K562 (cell line): ENCODE measurements at regions not wholly inside any gene's neighbourhood (a gene's known extent, or its start where the extent isn't known, plus 50 kb on each side); places are given as distances from the start of the nearest gene placed in this dataset.

Source experiments
- ATAC-seq: fragments of 200-7000 bp; cut with Tn5 transposase; 3 replicates; pipeline ENCODE4 v1.9.1; 2020; ENCODE audit warnings: moderate library complexity
- BruUV-seq: library from RNA; stranded (reverse); fragments of 400-500 nt; replicated peaks from 2 replicates; lab custom pipeline; 2021; lab: Mats Ljungman, UMichigan
- CTCF ChIA-PET: fragments of 300-600 bp; formaldehyde crosslinking; extraction: SDS; loops from one replicate; lab custom pipeline; 2021; ENCODE audit warnings: low intra/inter-chr PET ratio; lab: Yijun Ruan, JAX
- POLR2A ChIA-PET: fragments of 300-600, 350-650 bp; sonication (Branson Sonifier 250); formaldehyde crosslinking; extraction: SDS; loops from one replicate; lab custom pipeline; 2021; ENCODE audit warnings: antibody characterized with exemption, inconsistent platforms; lab: Yijun Ruan, JAX
- DNase-seq, 4 experiments: peaks; one replicate each; pipeline versions ENCODE4 v3.0.0 to v3.0.0-alpha.2; 2011 to 2018; ENCODE audit warnings: low spot score in 3 of 4, mixed read lengths in 3 of 4; ENCODE audit errors: extremely low read depth in 1 of 4
- FAIRE-seq: peaks from 2 replicates; lab custom pipeline; 2011; peaks lifted over from hg19 to GRCh38; lab: Jason Lieb, UNC
- H2AFZ ChIP-seq: 2 replicates; pipeline ENCODE4 v1.6.0; 2011; ENCODE audit warnings: low read depth, low read length, control low read depth, inconsistent platforms
- H3K27ac ChIP-seq: fragments of 200-600 bp; 3 replicates; pipeline ENCODE4 v1.8.0; 2011; ENCODE audit warnings: low read depth, mild to moderate bottlenecking, control low read depth, inconsistent platforms, low read length, moderate library complexity, mixed read lengths; ENCODE audit errors: extremely low read depth
- H3K27me3 ChIP-seq, 2 experiments: fragments of 300-600 bp in 1 of 2; 2 replicates in 1 of 2; 3 replicates in 1 of 2; pipeline versions ENCODE4 v1.6.0 to v1.8.0; 2011; ENCODE audit warnings: inconsistent platforms in 2 of 2, low read length in 2 of 2, mild to moderate bottlenecking in 1 of 2, mixed read lengths in 1 of 2, moderate library complexity in 1 of 2; ENCODE audit not compliant: control insufficient read depth in 2 of 2, insufficient read depth in 2 of 2
- H3K36me3 ChIP-seq: fragments of 300-600 bp; 3 replicates; pipeline ENCODE4 v1.8.0; 2011; ENCODE audit warnings: mild to moderate bottlenecking, low read length, inconsistent platforms; ENCODE audit not compliant: control insufficient read depth, insufficient read depth
- H3K4me1 ChIP-seq, 2 experiments: fragments of 200-600 bp in 1 of 2; replicated peaks in 1 of 2; 2 replicates in 1 of 2; 3 replicates in 1 of 2; pipeline versions ENCODE4 v1.5.1 to v1.8.0; 2011; ENCODE audit warnings: inconsistent platforms in 2 of 2, low read length in 2 of 2, mild to moderate bottlenecking in 1 of 2, mixed read lengths in 1 of 2, moderate library complexity in 1 of 2; ENCODE audit not compliant: control insufficient read depth in 2 of 2, insufficient read depth in 2 of 2
- H3K4me2 ChIP-seq: 2 replicates; pipeline ENCODE4 v1.6.1; 2011; ENCODE audit warnings: low read length, control low read depth, inconsistent platforms, mixed read lengths; ENCODE audit not compliant: insufficient read depth
- H3K4me3 ChIP-seq: fragments of 200-600 bp; sonication (generic), shearing (Covaris generic); 2 replicates; pipeline ENCODE4 v1.5.1; 2016; ENCODE audit warnings: control low read depth, inconsistent platforms
- H3K79me2 ChIP-seq: fragments of 200-600 bp; 3 replicates; pipeline ENCODE4 v1.8.0; 2011; ENCODE audit warnings: low read length, inconsistent platforms; ENCODE audit not compliant: control insufficient read depth, insufficient read depth
- H3K9ac ChIP-seq, 2 experiments: 2 replicates each; pipeline versions ENCODE4 v1.6.0 to v1.6.1; 2011; ENCODE audit warnings: low read depth in 2 of 2, low read length in 2 of 2, control low read depth in 1 of 2, inconsistent platforms in 1 of 2, mild to moderate bottlenecking in 1 of 2, mixed read lengths in 1 of 2; ENCODE audit not compliant: insufficient read depth in 1 of 2
- H3K9me1 ChIP-seq: one replicate; pipeline ENCODE4 v1.6.0; 2011; ENCODE audit warnings: inconsistent platforms, mild to moderate bottlenecking, low read length, moderate library complexity; ENCODE audit not compliant: control insufficient read depth, insufficient read depth
- H3K9me3 ChIP-seq: replicated peaks from 2 replicates; pipeline ENCODE4 v1.5.1; 2011; ENCODE audit warnings: low read depth, low read length, inconsistent platforms; ENCODE audit not compliant: control insufficient read depth, insufficient read depth
- H4K20me1 ChIP-seq: replicated peaks from 2 replicates; pipeline ENCODE4 v1.6.1; 2011; ENCODE audit warnings: low read length, inconsistent platforms, mixed read lengths; ENCODE audit not compliant: control insufficient read depth, insufficient read depth
- ARID2 ChIP-seq: fragments of 450-650 bp; IDR thresholded peaks from 2 replicates; pipeline ENCODE4 v1.6.1; 2017; ENCODE audit warnings: antibody characterized with exemption, mild to moderate bottlenecking
- BACH1 ChIP-seq: fragments of 200-800 bp; sonication (Bioruptor generic); IDR thresholded peaks from 2 replicates; pipeline ENCODE4 v1.6.1; 2016; ENCODE audit warnings: missing genetic modification characterization, missing compliant biosample characterization
- CHCHD3 ChIP-seq: fragments of 250-450 bp; sonication (Bioruptor Pico); IDR thresholded peaks from 2 replicates; pipeline ENCODE4 v2.1.2; 2022; ENCODE audit warnings: mild to moderate bottlenecking
- FOXP1 ChIP-seq: sonication (generic); formaldehyde crosslinking; IDR thresholded peaks from 2 replicates; pipeline ENCODE4 v1.8.0; 2022; ENCODE audit warnings: mild to moderate bottlenecking, missing genetic modification reagents
- GTF2A2 ChIP-seq: IDR thresholded peaks from 2 replicates; pipeline ENCODE4 v1.6.1; 2016; ENCODE audit warnings: mild to moderate bottlenecking, missing genetic modification characterization, missing compliant biosample characterization
- KAT8 ChIP-seq: fragments of 450-650 bp; IDR thresholded peaks from 2 replicates; pipeline ENCODE4 v1.6.1; 2016; ENCODE audit warnings: low read depth, mild to moderate bottlenecking
- KLF6 ChIP-seq: fragments of 250-450 bp; sonication (Bioruptor Pico); IDR thresholded peaks from 2 replicates; pipeline ENCODE4 v1.4.0; 2020; ENCODE audit warnings: mild to moderate bottlenecking, moderate library complexity, borderline replicate concordance
- MAZ ChIP-seq, 2 experiments: fragments of 450-650 bp in 1 of 2; sonication (generic) in 1 of 2; formaldehyde crosslinking; IDR thresholded peaks in 1 of 2; conservative IDR thresholded peaks in 1 of 2; 2 replicates each; pipeline versions ENCODE4 v1.4.0 to v1.5.0; 2020; ENCODE audit warnings: mild to moderate bottlenecking in 1 of 2, missing genetic modification reagents in 1 of 2
- MEF2A ChIP-seq: IDR thresholded peaks from 2 replicates; pipeline ENCODE4 v1.6.1; 2011; ENCODE audit warnings: low read depth, mild to moderate bottlenecking, low read length, moderate library complexity; ENCODE audit not compliant: control insufficient read depth
- MEIS2 ChIP-seq: fragments of 450-650 bp; IDR thresholded peaks from 2 replicates; pipeline ENCODE4 v1.6.1; 2014; ENCODE audit warnings: mild to moderate bottlenecking; ENCODE audit not compliant: partially characterized antibody
- NFXL1 ChIP-seq: fragments of 450-650 bp; formaldehyde crosslinking; IDR thresholded peaks from 2 replicates; pipeline ENCODE4 v1.4.0; 2021; ENCODE audit warnings: mild to moderate bottlenecking
- NONO ChIP-seq, 2 experiments: fragments of 200-400 bp in 1 of 2; fragments of 450-650 bp in 1 of 2; formaldehyde crosslinking in 1 of 2; IDR thresholded peaks; 2 replicates each; pipeline ENCODE4 v1.6.1; 2017; ENCODE audit warnings: low read depth in 2 of 2, mild to moderate bottlenecking in 2 of 2, moderate library complexity in 2 of 2, low read length in 1 of 2
- OTX1 ChIP-seq: fragments of 450-650 bp; formaldehyde crosslinking; IDR thresholded peaks from 2 replicates; pipeline ENCODE4 v1.4.0; 2022; ENCODE audit warnings: mild to moderate bottlenecking
- PHF21A ChIP-seq: fragments of 450-650 bp; IDR thresholded peaks from 2 replicates; pipeline ENCODE4 v1.6.1; 2017; ENCODE audit warnings: low read depth, borderline replicate concordance
- RUNX1 ChIP-seq: sonication (generic); IDR thresholded peaks from 2 replicates; pipeline ENCODE4 v1.6.1; 2016; ENCODE audit warnings: antibody characterized with exemption, low read depth
- SAP30 ChIP-seq: fragments of 200-600 bp; sonication (generic); IDR thresholded peaks from 2 replicates; pipeline ENCODE4 v1.6.1; 2012; ENCODE audit warnings: borderline replicate concordance, low read depth, mild to moderate bottlenecking, moderate library complexity, low read length, control low read depth, inconsistent platforms; ENCODE audit not compliant: insufficient read depth, poor library complexity, severe bottlenecking
- SUPT5H ChIP-seq: fragments of 450-650 bp; IDR thresholded peaks from 2 replicates; pipeline ENCODE4 v1.6.1; 2016
- TARDBP ChIP-seq: fragments of 450-650 bp; IDR thresholded peaks from 2 replicates; pipeline ENCODE4 v1.6.1; 2016
- TFAM ChIP-seq: fragments of 250-450 bp; sonication (Bioruptor Pico); conservative IDR thresholded peaks from 2 replicates; pipeline ENCODE4 v1.5.0; 2021; ENCODE audit warnings: mild to moderate bottlenecking, moderate library complexity
- ZNF24 ChIP-seq: fragments of 450-650 bp; IDR thresholded peaks from 2 replicates; pipeline ENCODE4 v1.6.1; 2016
- ZNF324 ChIP-seq: fragments of 250-450 bp; sonication (Bioruptor Pico); IDR thresholded peaks from 2 replicates; pipeline ENCODE4 v1.4.0; 2020; ENCODE audit warnings: mild to moderate bottlenecking
- WGBS: fragments of 100-300 bp; shearing (Covaris generic); methylation state at CpG from one replicate; pipeline ENCODE4 v1.1.6; 2016; ENCODE audit warnings: low coverage, mixed read lengths; ENCODE audit not compliant: insufficient coverage; ENCODE audit errors: missing lambda C conversion rate; 5-methylcytosine and 5-hydroxymethylcytosine counted together
- in situ Hi-C: fragments of 300-500 bp; cut with MboI; formaldehyde crosslinking; loops from 4 replicates; pipeline ENCODE4 v1.15.0; 2018; ENCODE audit warnings: inconsistent platforms, mixed read lengths
- intact Hi-C: fragments of 100-400 bp; cut with micrococcal nuclease; formaldehyde crosslinking; loops from 2 replicates; pipeline ENCODE4 v1.14.2; 2022
- TF ChIP-seq, protein P1 (sequence below): fragments of 250-450 bp; sonication (Bioruptor Pico); IDR thresholded peaks from 2 replicates; pipeline ENCODE4 v1.5.0; 2020; ENCODE audit warnings: mild to moderate bottlenecking
- TF ChIP-seq, protein P2 (sequence below): fragments of 250-450 bp; sonication (Bioruptor Pico); IDR thresholded peaks from 2 replicates; pipeline ENCODE4 v1.8.0; 2021; ENCODE audit warnings: moderate library complexity, mild to moderate bottlenecking, inconsistent platforms
- TF ChIP-seq, protein P3 (sequence below): fragments of 250-450 bp; sonication (Bioruptor Pico); IDR thresholded peaks from 2 replicates; pipeline ENCODE4 v1.9.0; 2021; ENCODE audit warnings: mild to moderate bottlenecking

DNA sequence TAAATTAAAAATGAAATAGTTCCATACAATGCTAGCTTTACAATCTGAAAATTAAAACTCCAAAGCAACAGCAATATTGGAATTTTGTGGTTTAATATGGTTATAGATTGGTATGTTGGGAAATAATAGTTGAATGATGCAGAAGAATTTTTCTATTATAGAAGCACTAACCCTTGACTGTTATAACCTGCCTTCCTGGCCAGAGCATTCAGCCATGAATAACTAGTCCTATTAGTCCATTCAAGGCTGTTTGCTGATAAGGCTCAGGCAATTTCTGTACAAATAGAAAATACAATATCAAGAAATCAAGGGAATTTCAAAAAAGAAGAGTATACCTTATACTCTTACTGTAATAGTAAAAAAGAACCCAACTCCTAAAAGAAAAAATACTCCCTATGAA, 101.6 kb upstream of the SP4 start:
- no TSS peak for BruUV-seq
- no peak overlapping the region for H3K4me2 ChIP-seq

DNA sequence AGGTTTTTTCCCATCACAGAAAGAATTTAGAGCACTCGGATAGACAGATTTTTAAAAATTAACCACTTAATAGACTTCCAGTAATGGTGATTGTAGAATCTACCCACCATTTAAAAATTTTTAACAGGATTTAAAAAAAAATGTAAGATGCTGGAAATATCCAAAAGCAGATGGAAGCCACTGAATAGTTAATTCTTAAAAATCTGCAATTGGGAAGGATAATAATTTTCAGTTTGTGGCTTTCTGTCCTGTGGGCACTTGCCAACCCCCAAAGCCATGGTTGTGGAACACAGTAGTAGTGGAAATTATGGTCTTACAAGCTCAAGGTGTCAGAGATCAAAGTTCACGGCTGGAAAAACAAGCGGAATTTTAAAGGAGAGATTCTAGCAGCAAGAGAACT, 101.0 kb upstream of the SP4 start:
- Histone ChIP-seq H3K9ac (no peak overlapping the region), H3K9me1 (no peaks in the 10 kb centered on the region), H3K27me3 (peaks cover 7 to 18% of the 10 kb centered on the region in 2 experiments; a peak in 4 of 5 replicates), H3K36me3 (no peaks in the 10 kb centered on the region), H3K4me2 (no peak overlapping the region), H3K79me2 (no peaks in the 10 kb centered on the region), H3K4me3 (no peak overlapping the region), H4K20me1 (no peaks in the 10 kb centered on the region), H2AFZ (no peak overlapping the region), H3K9me3 (no peaks in the 10 kb centered on the region), H3K27ac (no peak overlapping the region), H3K4me1 (peaks cover 0 to 9% of the 10 kb centered on the region in 2 experiments; a peak in 1 of 5 replicates)
- BruUV-seq = no TSS peak
- POLR2A ChIA-PET = no interaction called here
- 6% methylated on average over 3 of the region's 3 CpGs for WGBS
- ATAC-seq = no peak
- CTCF ChIA-PET = no interaction called here
- no peak for DNase-seq
- in situ Hi-C loops (no loop called here), intact Hi-C loops (no loop called here)
- FAIRE-seq = no peak
- no peak for TF ChIP-seq ZNF24
- TF ChIP-seq KLF6 (CRISPR knock-in tag) = no peak
- no peak for TF ChIP-seq PHF21A
- TF ChIP-seq ZNF324 (CRISPR knock-in tag) = no peak
- no peak for TF ChIP-seq GTF2A2 (tag)
- TF ChIP-seq MEF2A = no peak
- TF ChIP-seq, protein P1, sequence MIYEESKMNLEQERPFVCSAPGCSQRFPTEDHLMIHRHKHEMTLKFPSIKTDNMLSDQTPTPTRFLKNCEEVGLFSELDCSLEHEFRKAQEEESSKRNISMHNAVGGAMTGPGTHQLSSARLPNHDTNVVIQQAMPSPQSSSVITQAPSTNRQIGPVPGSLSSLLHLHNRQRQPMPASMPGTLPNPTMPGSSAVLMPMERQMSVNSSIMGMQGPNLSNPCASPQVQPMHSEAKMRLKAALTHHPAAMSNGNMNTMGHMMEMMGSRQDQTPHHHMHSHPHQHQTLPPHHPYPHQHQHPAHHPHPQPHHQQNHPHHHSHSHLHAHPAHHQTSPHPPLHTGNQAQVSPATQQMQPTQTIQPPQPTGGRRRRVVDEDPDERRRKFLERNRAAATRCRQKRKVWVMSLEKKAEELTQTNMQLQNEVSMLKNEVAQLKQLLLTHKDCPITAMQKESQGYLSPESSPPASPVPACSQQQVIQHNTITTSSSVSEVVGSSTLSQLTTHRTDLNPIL = no peak
- no peak for TF ChIP-seq ARID2
- TF ChIP-seq BACH1 (tag) = no peak
- no peak for TF ChIP-seq NONO (IDR thresholded peaks at IDR 0.05; ENCODE audit: low read depth in 2 of 2, low read length in 1 of 2)
- TF ChIP-seq OTX1 (CRISPR knock-in tag) = no peak
- TF ChIP-seq, protein P2, sequence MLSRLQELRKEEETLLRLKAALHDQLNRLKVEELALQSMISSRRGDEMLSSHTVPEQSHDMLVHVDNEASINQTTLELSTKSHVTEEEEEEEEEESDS (CRISPR knock-in tag) = no peak
- TF ChIP-seq FOXP1 (CRISPR knock-in tag) = no peak
- no peak for TF ChIP-seq TARDBP

More for the DNA sequence above, 101.6 kb upstream of the SP4 start:
- no peak for ATAC-seq
- ChIA-PET CTCF (no interaction called here), POLR2A (no interaction called here)
- no peak for TF ChIP-seq MEIS2
- TF ChIP-seq, protein P3, sequence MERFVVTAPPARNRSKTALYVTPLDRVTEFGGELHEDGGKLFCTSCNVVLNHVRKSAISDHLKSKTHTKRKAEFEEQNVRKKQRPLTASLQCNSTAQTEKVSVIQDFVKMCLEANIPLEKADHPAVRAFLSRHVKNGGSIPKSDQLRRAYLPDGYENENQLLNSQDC (CRISPR knock-in tag) = no peak
- no peak for TF ChIP-seq RUNX1
- no peak for TF ChIP-seq MAZ (CRISPR knock-in tag; conservative IDR thresholded peaks at IDR 0.05 in 1 of 2, IDR thresholded peaks at IDR 0.05 in 1 of 2)
- TF ChIP-seq CHCHD3 (CRISPR knock-in tag) = no peak
- TF ChIP-seq SUPT5H = no peak
- no peak for TF ChIP-seq KAT8
- no peak for TF ChIP-seq NFXL1
- TF ChIP-seq SAP30 = no peak
- TF ChIP-seq TFAM (CRISPR knock-in tag) = no peak
- H3K9me3 ChIP-seq = no peaks in the 10 kb centered on the region
- H3K36me3 ChIP-seq = no peaks in the 10 kb centered on the region
- FAIRE-seq = no peak
- H3K27ac ChIP-seq = no peak overlapping the region
- no peak for DNase-seq
- H3K9ac ChIP-seq = no peak overlapping the region
- H3K27me3 ChIP-seq = peaks cover 7 to 18% of the 10 kb centered on the region in 2 experiments; a peak in 4 of 5 replicates
- H3K4me3 ChIP-seq = no peak overlapping the region
- in situ Hi-C loops (no loop called here), intact Hi-C loops (no loop called here)
- H2AFZ ChIP-seq = no peak overlapping the region
- peaks cover 0 to 9% of the 10 kb centered on the region in 2 experiments; a peak in 1 of 5 replicates for H3K4me1 ChIP-seq
- H4K20me1 ChIP-seq = no peaks in the 10 kb centered on the region
- no peaks in the 10 kb centered on the region for H3K79me2 ChIP-seq
- H3K9me1 ChIP-seq = no peaks in the 10 kb centered on the region
